ENCODE measurements at regions not wholly inside any gene's neighbourhood (a gene's known extent, or its start where the extent isn't known, plus 50 kb on each side); places are given as distances from the start of the nearest gene placed in this dataset.
"Not testable (repeated sequence)": the region's sequence is repeated elsewhere in the genome, so short reads cannot be mapped to it uniquely, and the experiment has no call there.

- TF ChIP-seq CTCF (IDR thresholded peaks at IDR 0.05; ENCODE audit: control extremely low read depth in 1 of 3, insufficient read depth in 1 of 3, low read depth in 1 of 3, low read length in 3 of 3); SP1 (IDR thresholded peaks at IDR 0.05; ENCODE audit: low read depth, low read length); TAF7 (optimal IDR thresholded peaks at IDR 0.05; ENCODE audit: borderline replicate concordance, low read depth, low read length): not testable (repeated sequence)
Observed at GRCh38 chr21:6072691-6073090, 4448.7 kb upstream of the TPTE start.

Measured in H1 (cell line).